ENCODE measurements at regions not wholly inside any gene's neighbourhood (a gene's known extent, or its start where the extent isn't known, plus 50 kb on each side); places are given as distances from the start of the nearest gene placed in this dataset.

- no peak overlapping the region for H3K4me3 ChIP-seq
- no peak overlapping the region for H3K27ac ChIP-seq
- TF ChIP-seq CTCF (IDR thresholded peaks at IDR 0.05): no peak
- ATAC-seq (ENCODE audit: insufficient number of reproducible peaks, low FRiP score, low read depth) (no peak), DNase-seq (ENCODE audit: low spot score) (no peak)
- no peaks in the 10 kb centered on the region for H3K36me3 ChIP-seq
- no peaks in the 10 kb centered on the region for H3K4me1 ChIP-seq (ENCODE audit: control insufficient read depth in 1 of 2, low read depth in 2 of 2)
- H3K27me3 ChIP-seq (replicated peaks; ENCODE audit: insufficient read depth): no peaks in the 10 kb centered on the region
- H3K9me3 ChIP-seq: no peaks in the 10 kb centered on the region
Observed at GRCh38 chr1:228875741-228876140, 140.5 kb downstream of the RHOU start.

GRCh38 chr1:228876187-228876586 is 140.9 kb downstream of the RHOU start:
- Histone ChIP-seq H3K36me3 (no peaks in the 10 kb centered on the region), H3K27me3 (replicated peaks; ENCODE audit: insufficient read depth) (no peaks in the 10 kb centered on the region), H3K9me3 (no peaks in the 10 kb centered on the region), H3K4me1 (ENCODE audit: control insufficient read depth in 1 of 2, low read depth in 2 of 2) (no peaks in the 10 kb centered on the region), H3K4me3 (no peak overlapping the region), H3K27ac (no peak overlapping the region)
- no peak for DNase-seq (ENCODE audit: low spot score)
- TF ChIP-seq CTCF (IDR thresholded peaks at IDR 0.05): no peak
- ATAC-seq (ENCODE audit: insufficient number of reproducible peaks, low FRiP score, low read depth): no peak

- H3K9me3 ChIP-seq: no peaks in the 10 kb centered on the region
- ATAC-seq (ENCODE audit: insufficient number of reproducible peaks, low FRiP score, low read depth) (no peak), DNase-seq (ENCODE audit: low spot score) (no peak)
- no peak overlapping the region for H3K27ac ChIP-seq
- TF ChIP-seq CTCF (IDR thresholded peaks at IDR 0.05): no peak
- H3K4me3 ChIP-seq: no peak overlapping the region
- H3K4me1 ChIP-seq (ENCODE audit: control insufficient read depth in 1 of 2, low read depth in 2 of 2): no peaks in the 10 kb centered on the region
- H3K36me3 ChIP-seq: no peaks in the 10 kb centered on the region
- H3K27me3 ChIP-seq (replicated peaks; ENCODE audit: insufficient read depth): no peaks in the 10 kb centered on the region
Observed at GRCh38 chr1:228879164-228879563, 143.9 kb downstream of the RHOU start.

GRCh38 chr1:228882041-228882770 is 146.9 kb downstream of the RHOU start:
- Histone ChIP-seq H3K36me3 (no peaks in the 10 kb centered on the region), H3K4me3 (no peak overlapping the region), H3K4me1 (ENCODE audit: control insufficient read depth in 1 of 2, low read depth in 2 of 2) (no peaks in the 10 kb centered on the region), H3K27ac (no peak overlapping the region), H3K27me3 (replicated peaks; ENCODE audit: insufficient read depth) (no peaks in the 10 kb centered on the region), H3K9me3 (no peaks in the 10 kb centered on the region)
- DNase-seq (ENCODE audit: low spot score) (no peak), ATAC-seq (ENCODE audit: insufficient number of reproducible peaks, low FRiP score, low read depth) (no peak)
- no peak for TF ChIP-seq CTCF (IDR thresholded peaks at IDR 0.05)

GRCh38 chr1:228882771-228883450 is 147.6 kb downstream of the RHOU start:
- no peaks in the 10 kb centered on the region for H3K27me3 ChIP-seq (replicated peaks; ENCODE audit: insufficient read depth)
- DNase-seq (ENCODE audit: low spot score) (no peak), ATAC-seq (ENCODE audit: insufficient number of reproducible peaks, low FRiP score, low read depth) (no peak)
- no peak for TF ChIP-seq CTCF (IDR thresholded peaks at IDR 0.05)
- no peaks in the 10 kb centered on the region for H3K4me1 ChIP-seq (ENCODE audit: control insufficient read depth in 1 of 2, low read depth in 2 of 2)
- no peak overlapping the region for H3K27ac ChIP-seq
- no peak overlapping the region for H3K4me3 ChIP-seq
- no peaks in the 10 kb centered on the region for H3K9me3 ChIP-seq
- no peaks in the 10 kb centered on the region for H3K36me3 ChIP-seq

Measured in thoracic aorta (tissue), 2 donors.